ENCODE measurements at regions not wholly inside any gene's neighbourhood (a gene's known extent, or its start where the extent isn't known, plus 50 kb on each side); places are given as distances from the start of the nearest gene placed in this dataset.

GRCh38 chr7:25460433-25460832, 232.1 kb upstream of the NPVF start:
- TF ChIP-seq, protein P1, sequence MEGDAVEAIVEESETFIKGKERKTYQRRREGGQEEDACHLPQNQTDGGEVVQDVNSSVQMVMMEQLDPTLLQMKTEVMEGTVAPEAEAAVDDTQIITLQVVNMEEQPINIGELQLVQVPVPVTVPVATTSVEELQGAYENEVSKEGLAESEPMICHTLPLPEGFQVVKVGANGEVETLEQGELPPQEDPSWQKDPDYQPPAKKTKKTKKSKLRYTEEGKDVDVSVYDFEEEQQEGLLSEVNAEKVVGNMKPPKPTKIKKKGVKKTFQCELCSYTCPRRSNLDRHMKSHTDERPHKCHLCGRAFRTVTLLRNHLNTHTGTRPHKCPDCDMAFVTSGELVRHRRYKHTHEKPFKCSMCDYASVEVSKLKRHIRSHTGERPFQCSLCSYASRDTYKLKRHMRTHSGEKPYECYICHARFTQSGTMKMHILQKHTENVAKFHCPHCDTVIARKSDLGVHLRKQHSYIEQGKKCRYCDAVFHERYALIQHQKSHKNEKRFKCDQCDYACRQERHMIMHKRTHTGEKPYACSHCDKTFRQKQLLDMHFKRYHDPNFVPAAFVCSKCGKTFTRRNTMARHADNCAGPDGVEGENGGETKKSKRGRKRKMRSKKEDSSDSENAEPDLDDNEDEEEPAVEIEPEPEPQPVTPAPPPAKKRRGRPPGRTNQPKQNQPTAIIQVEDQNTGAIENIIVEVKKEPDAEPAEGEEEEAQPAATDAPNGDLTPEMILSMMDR (IDR thresholded peaks at IDR 0.05) = no peak
- TF ChIP-seq POLR2A (IDR thresholded peaks at IDR 0.05) = no peak

All from Peyer's patch (tissue), 4 donors.